ENCODE measurements at regions not wholly inside any gene's neighbourhood (a gene's known extent, or its start where the extent isn't known, plus 50 kb on each side); places are given as distances from the start of the nearest gene placed in this dataset.

GRCh38 chr10:94101894-94102293 is 108.2 kb downstream of the PLCE1 start:
- Histone ChIP-seq H3K36me3 (ENCODE audit: control insufficient read depth in 2 of 2, insufficient read depth in 2 of 2, low read length in 1 of 2) (no peaks in the 10 kb centered on the region), H3K27me3 (ENCODE audit: control insufficient read depth in 1 of 2, insufficient read depth in 2 of 2, low read length in 2 of 2) (no peaks in the 10 kb centered on the region), H3K27ac (ENCODE audit: low read depth in 2 of 2, low read length in 1 of 2) (no peak overlapping the region), H3K9me3 (ENCODE audit: control insufficient read depth in 2 of 2, insufficient read depth in 1 of 2, low read depth in 1 of 2, low read length in 1 of 2) (no peaks in the 10 kb centered on the region), H3K4me3 (ENCODE audit: low read depth in 1 of 2, low read length in 2 of 2) (no peak overlapping the region), H3K4me1 (ENCODE audit: control insufficient read depth in 2 of 2, insufficient read depth in 2 of 2, low read length in 1 of 2) (peaks cover 0 to 4% of the 10 kb centered on the region in 2 donors)
- WGBS, 2 donors = 90% methylated on average over 1 of the region's 1 CpG

GRCh38 chr10:94102436-94102835 is 108.7 kb downstream of the PLCE1 start:
- Histone ChIP-seq H3K4me3 (ENCODE audit: low read depth in 1 of 2, low read length in 2 of 2) (no peak overlapping the region), H3K27me3 (ENCODE audit: control insufficient read depth in 1 of 2, insufficient read depth in 2 of 2, low read length in 2 of 2) (no peaks in the 10 kb centered on the region), H3K27ac (ENCODE audit: low read depth in 2 of 2, low read length in 1 of 2) (no peak overlapping the region), H3K36me3 (ENCODE audit: control insufficient read depth in 2 of 2, insufficient read depth in 2 of 2, low read length in 1 of 2) (no peaks in the 10 kb centered on the region), H3K9me3 (ENCODE audit: control insufficient read depth in 2 of 2, insufficient read depth in 1 of 2, low read depth in 1 of 2, low read length in 1 of 2) (no peaks in the 10 kb centered on the region), H3K4me1 (ENCODE audit: control insufficient read depth in 2 of 2, insufficient read depth in 2 of 2, low read length in 1 of 2) (peaks cover 0 to 4% of the 10 kb centered on the region in 2 donors)
- 77 to 78% methylated on average over 5 of the region's 5 CpGs for WGBS, 2 donors

GRCh38 chr10:94103192-94103591 is 109.5 kb downstream of the PLCE1 start:
- no peaks in the 10 kb centered on the region for H3K36me3 ChIP-seq (ENCODE audit: control insufficient read depth in 2 of 2, insufficient read depth in 2 of 2, low read length in 1 of 2)
- WGBS, 2 donors = 60 to 73% methylated on average over 2 of the region's 2 CpGs
- H3K27me3 ChIP-seq (ENCODE audit: control insufficient read depth in 1 of 2, insufficient read depth in 2 of 2, low read length in 2 of 2) = no peaks in the 10 kb centered on the region

GRCh38 chr10:94103801-94104221 is 110.1 kb downstream of the PLCE1 start:
- Histone ChIP-seq H3K4me3 (ENCODE audit: low read depth in 1 of 2, low read length in 2 of 2) (no peak overlapping the region), H3K4me1 (ENCODE audit: control insufficient read depth in 2 of 2, insufficient read depth in 2 of 2, low read length in 1 of 2) (peaks cover 0 to 4% of the 10 kb centered on the region in 2 donors), H3K9me3 (ENCODE audit: control insufficient read depth in 2 of 2, insufficient read depth in 1 of 2, low read depth in 1 of 2, low read length in 1 of 2) (no peaks in the 10 kb centered on the region), H3K27ac (ENCODE audit: low read depth in 2 of 2, low read length in 1 of 2) (no peak overlapping the region), H3K36me3 (ENCODE audit: control insufficient read depth in 2 of 2, insufficient read depth in 2 of 2, low read length in 1 of 2) (no peaks in the 10 kb centered on the region), H3K27me3 (ENCODE audit: control insufficient read depth in 1 of 2, insufficient read depth in 2 of 2, low read length in 2 of 2) (no peaks in the 10 kb centered on the region)
- WGBS, 2 donors = 35 to 55% methylated on average over 4 of the region's 4 CpGs

More at GRCh38 chr10:94103192-94103591, 109.5 kb downstream of the PLCE1 start:
- Histone ChIP-seq H3K9me3 (ENCODE audit: control insufficient read depth in 2 of 2, insufficient read depth in 1 of 2, low read depth in 1 of 2, low read length in 1 of 2) (no peaks in the 10 kb centered on the region), H3K4me3 (ENCODE audit: low read depth in 1 of 2, low read length in 2 of 2) (no peak overlapping the region), H3K27ac (ENCODE audit: low read depth in 2 of 2, low read length in 1 of 2) (no peak overlapping the region), H3K4me1 (ENCODE audit: control insufficient read depth in 2 of 2, insufficient read depth in 2 of 2, low read length in 1 of 2) (peaks cover 0 to 4% of the 10 kb centered on the region in 2 donors)

- Histone ChIP-seq H3K27me3 (ENCODE audit: control insufficient read depth in 1 of 2, insufficient read depth in 2 of 2, low read length in 2 of 2) (no peaks in the 10 kb centered on the region), H3K4me1 (ENCODE audit: control insufficient read depth in 2 of 2, insufficient read depth in 2 of 2, low read length in 1 of 2) (peaks cover 0 to 4% of the 10 kb centered on the region in 2 donors), H3K4me3 (ENCODE audit: low read depth in 1 of 2, low read length in 2 of 2) (no peak overlapping the region), H3K9me3 (ENCODE audit: control insufficient read depth in 2 of 2, insufficient read depth in 1 of 2, low read depth in 1 of 2, low read length in 1 of 2) (no peaks in the 10 kb centered on the region), H3K36me3 (ENCODE audit: control insufficient read depth in 2 of 2, insufficient read depth in 2 of 2, low read length in 1 of 2) (no peaks in the 10 kb centered on the region), H3K27ac (ENCODE audit: low read depth in 2 of 2, low read length in 1 of 2) (no peak overlapping the region)
- 46 to 59% methylated on average over 7 of the region's 7 CpGs for WGBS, 2 donors
These were observed 110.7 kb downstream of the PLCE1 start for GRCh38 chr10:94104316-94105000.

- no peaks in the 10 kb centered on the region for H3K27me3 ChIP-seq (ENCODE audit: control insufficient read depth in 1 of 2, insufficient read depth in 2 of 2, low read length in 2 of 2)
- H3K4me3 ChIP-seq (ENCODE audit: low read depth in 1 of 2, low read length in 2 of 2) = no peak overlapping the region
- H3K36me3 ChIP-seq (ENCODE audit: control insufficient read depth in 2 of 2, insufficient read depth in 2 of 2, low read length in 1 of 2) = no peaks in the 10 kb centered on the region
- no peaks in the 10 kb centered on the region for H3K9me3 ChIP-seq (ENCODE audit: control insufficient read depth in 2 of 2, insufficient read depth in 1 of 2, low read depth in 1 of 2, low read length in 1 of 2)
- 84 to 85% methylated on average over 3 of the region's 3 CpGs for WGBS, 2 donors
- H3K4me1 ChIP-seq (ENCODE audit: control insufficient read depth in 2 of 2, insufficient read depth in 2 of 2, low read length in 1 of 2) = peaks cover 0 to 4% of the 10 kb centered on the region in 2 donors
- no peak overlapping the region for H3K27ac ChIP-seq (ENCODE audit: low read depth in 2 of 2, low read length in 1 of 2)
These were observed 111.5 kb downstream of the PLCE1 start for GRCh38 chr10:94105226-94105625.

GRCh38 chr10:94107191-94107590 is 113.5 kb downstream of the PLCE1 start:
- no peaks in the 10 kb centered on the region for H3K27me3 ChIP-seq (ENCODE audit: control insufficient read depth in 1 of 2, insufficient read depth in 2 of 2, low read length in 2 of 2)
- H3K9me3 ChIP-seq (ENCODE audit: control insufficient read depth in 2 of 2, insufficient read depth in 1 of 2, low read depth in 1 of 2, low read length in 1 of 2) = no peaks in the 10 kb centered on the region
- 42 to 43% methylated on average over 2 of the region's 2 CpGs for WGBS, 2 donors
- H3K4me3 ChIP-seq (ENCODE audit: low read depth in 1 of 2, low read length in 2 of 2) = no peak overlapping the region
- H3K27ac ChIP-seq (ENCODE audit: low read depth in 2 of 2, low read length in 1 of 2) = no peak overlapping the region
- no peaks in the 10 kb centered on the region for H3K4me1 ChIP-seq (ENCODE audit: control insufficient read depth in 2 of 2, insufficient read depth in 2 of 2, low read length in 1 of 2)
- H3K36me3 ChIP-seq (ENCODE audit: control insufficient read depth in 2 of 2, insufficient read depth in 2 of 2, low read length in 1 of 2) = no peaks in the 10 kb centered on the region

- WGBS, 2 donors = 67 to 78% methylated on average over 2 of the region's 2 CpGs
- no peak overlapping the region for H3K27ac ChIP-seq (ENCODE audit: low read depth in 2 of 2, low read length in 1 of 2)
- no peak overlapping the region for H3K4me3 ChIP-seq (ENCODE audit: low read depth in 1 of 2, low read length in 2 of 2)
- no peaks in the 10 kb centered on the region for H3K9me3 ChIP-seq (ENCODE audit: control insufficient read depth in 2 of 2, insufficient read depth in 1 of 2, low read depth in 1 of 2, low read length in 1 of 2)
- H3K4me1 ChIP-seq (ENCODE audit: control insufficient read depth in 2 of 2, insufficient read depth in 2 of 2, low read length in 1 of 2) = no peaks in the 10 kb centered on the region
- H3K36me3 ChIP-seq (ENCODE audit: control insufficient read depth in 2 of 2, insufficient read depth in 2 of 2, low read length in 1 of 2) = no peaks in the 10 kb centered on the region
- no peaks in the 10 kb centered on the region for H3K27me3 ChIP-seq (ENCODE audit: control insufficient read depth in 1 of 2, insufficient read depth in 2 of 2, low read length in 2 of 2)
These were observed 114.5 kb downstream of the PLCE1 start for GRCh38 chr10:94108200-94108599.

GRCh38 chr10:94111367-94111766 is 117.6 kb downstream of the PLCE1 start:
- WGBS, 2 donors = 56 to 79% methylated on average over 2 of the region's 2 CpGs
- H3K36me3 ChIP-seq (ENCODE audit: control insufficient read depth in 2 of 2, insufficient read depth in 2 of 2, low read length in 1 of 2) = no peaks in the 10 kb centered on the region
- H3K9me3 ChIP-seq (ENCODE audit: control insufficient read depth in 2 of 2, insufficient read depth in 1 of 2, low read depth in 1 of 2, low read length in 1 of 2) = no peaks in the 10 kb centered on the region
- no peak overlapping the region for H3K27ac ChIP-seq (ENCODE audit: low read depth in 2 of 2, low read length in 1 of 2)
- no peaks in the 10 kb centered on the region for H3K27me3 ChIP-seq (ENCODE audit: control insufficient read depth in 1 of 2, insufficient read depth in 2 of 2, low read length in 2 of 2)
- H3K4me3 ChIP-seq (ENCODE audit: low read depth in 1 of 2, low read length in 2 of 2) = no peak overlapping the region
- no peaks in the 10 kb centered on the region for H3K4me1 ChIP-seq (ENCODE audit: control insufficient read depth in 2 of 2, insufficient read depth in 2 of 2, low read length in 1 of 2)

- H3K4me3 ChIP-seq (ENCODE audit: low read depth in 1 of 2, low read length in 2 of 2) = no peak overlapping the region
- no peaks in the 10 kb centered on the region for H3K9me3 ChIP-seq (ENCODE audit: control insufficient read depth in 2 of 2, insufficient read depth in 1 of 2, low read depth in 1 of 2, low read length in 1 of 2)
- no peaks in the 10 kb centered on the region for H3K4me1 ChIP-seq (ENCODE audit: control insufficient read depth in 2 of 2, insufficient read depth in 2 of 2, low read length in 1 of 2)
- WGBS, 2 donors = 56 to 61% methylated on average over 2 of the region's 2 CpGs
- no peak overlapping the region for H3K27ac ChIP-seq (ENCODE audit: low read depth in 2 of 2, low read length in 1 of 2)
- H3K36me3 ChIP-seq (ENCODE audit: control insufficient read depth in 2 of 2, insufficient read depth in 2 of 2, low read length in 1 of 2) = no peaks in the 10 kb centered on the region
- no peaks in the 10 kb centered on the region for H3K27me3 ChIP-seq (ENCODE audit: control insufficient read depth in 1 of 2, insufficient read depth in 2 of 2, low read length in 2 of 2)
These were observed 118.6 kb downstream of the PLCE1 start for GRCh38 chr10:94112321-94112720.

All from esophagus (tissue), 2 donors.